Subcutaneous abdominal adipose tissue (tissue), 5 donors: ENCODE measurements at regions not wholly inside any gene's neighbourhood (a gene's known extent, or its start where the extent isn't known, plus 50 kb on each side); places are given as distances from the start of the nearest gene placed in this dataset.

Experiments
- H3K27ac ChIP-seq: one replicate; pipeline ENCODE4 v1.7.0; 2013; ENCODE audit warnings: low read depth, mild to moderate bottlenecking, inconsistent platforms, low read length, moderate library complexity
- H3K27me3 ChIP-seq, 5 donors: one replicate each; pipeline ENCODE4 v1.7.0; 2013; ENCODE audit warnings: low read length in 5 of 5, inconsistent platforms in 1 of 5; ENCODE audit not compliant: control insufficient read depth in 5 of 5, insufficient read depth in 4 of 5
- H3K36me3 ChIP-seq, 5 donors: one replicate each; pipeline ENCODE4 v1.7.0; 2013; ENCODE audit warnings: low read length in 5 of 5; ENCODE audit not compliant: control insufficient read depth in 5 of 5, insufficient read depth in 5 of 5
- H3K4me1 ChIP-seq, 5 donors: one replicate each; pipeline ENCODE4 v1.7.0; 2013; ENCODE audit warnings: low read length in 5 of 5, mild to moderate bottlenecking in 3 of 5, moderate library complexity in 1 of 5; ENCODE audit not compliant: control insufficient read depth in 5 of 5, insufficient read depth in 5 of 5
- H3K4me3 ChIP-seq, 5 donors: one replicate each; pipeline ENCODE4 v1.7.0; 2013; ENCODE audit warnings: low read length in 5 of 5, low read depth in 1 of 5
- H3K9ac ChIP-seq, 5 donors: one replicate each; pipeline ENCODE4 v1.7.0; 2013; ENCODE audit warnings: low read length in 5 of 5, mild to moderate bottlenecking in 4 of 5, moderate library complexity in 3 of 5
- H3K9me3 ChIP-seq, 5 donors: one replicate each; pipeline ENCODE4 v1.7.0; 2013; ENCODE audit warnings: low read length in 5 of 5; ENCODE audit not compliant: control insufficient read depth in 5 of 5
- donor health status: healthy.
- donor health status: healthy.
- donor health status: healthy.
- donor health status: healthy.
- donor health status: healthy.

- Histone ChIP-seq H3K27ac (no peak overlapping the region), H3K4me3 (no peak overlapping the region), H3K9ac (no peak overlapping the region), H3K9me3 (no peaks in the 10 kb centered on the region), H3K27me3 (no peaks in the 10 kb centered on the region), H3K4me1 (no peaks in the 10 kb centered on the region), H3K36me3 (no peaks in the 10 kb centered on the region)
Observed at GRCh38 chr13:85742355-85742754, 56.9 kb downstream of the SLITRK6 start.

- Histone ChIP-seq H3K9ac (no peak overlapping the region), H3K9me3 (no peaks in the 10 kb centered on the region), H3K27me3 (no peaks in the 10 kb centered on the region), H3K4me3 (no peak overlapping the region), H3K4me1 (no peaks in the 10 kb centered on the region), H3K36me3 (no peaks in the 10 kb centered on the region), H3K27ac (no peak overlapping the region)
Observed at GRCh38 chr13:85741017-85741416, 58.2 kb downstream of the SLITRK6 start.

GRCh38 chr13:85738696-85739320 lies 60.4 kb downstream of the SLITRK6 start:
- H3K9ac ChIP-seq, result no peak overlapping the region

GRCh38 chr13:85737952-85738351 lies 61.3 kb downstream of the SLITRK6 start:
- H3K36me3 ChIP-seq, result no peaks in the 10 kb centered on the region
- no peak overlapping the region for H3K27ac ChIP-seq
- H3K9ac ChIP-seq, result no peak overlapping the region
- no peaks in the 10 kb centered on the region for H3K9me3 ChIP-seq
- no peaks in the 10 kb centered on the region for H3K4me1 ChIP-seq
- no peak overlapping the region for H3K4me3 ChIP-seq
- no peaks in the 10 kb centered on the region for H3K27me3 ChIP-seq

More at GRCh38 chr13:85738696-85739320, 60.4 kb downstream of the SLITRK6 start:
- Histone ChIP-seq H3K4me3 (no peak overlapping the region), H3K9me3 (no peaks in the 10 kb centered on the region), H3K27me3 (no peaks in the 10 kb centered on the region), H3K27ac (no peak overlapping the region), H3K36me3 (no peaks in the 10 kb centered on the region), H3K4me1 (no peaks in the 10 kb centered on the region)

GRCh38 chr13:85729296-85729695 lies 69.9 kb downstream of the SLITRK6 start:
- no peaks in the 10 kb centered on the region for H3K27me3 ChIP-seq
- H3K36me3 ChIP-seq, result no peaks in the 10 kb centered on the region
- H3K27ac ChIP-seq, result no peak overlapping the region
- H3K4me1 ChIP-seq, result no peaks in the 10 kb centered on the region
- H3K9ac ChIP-seq, result no peak overlapping the region
- H3K9me3 ChIP-seq, result peaks cover 0 to 3% (median 0%) of the 10 kb centered on the region in 5 donors
- H3K4me3 ChIP-seq, result no peak overlapping the region

- no peak overlapping the region for H3K27ac ChIP-seq
- H3K36me3 ChIP-seq, result no peaks in the 10 kb centered on the region
- no peaks in the 10 kb centered on the region for H3K4me1 ChIP-seq
- no peaks in the 10 kb centered on the region for H3K27me3 ChIP-seq
- H3K9ac ChIP-seq, result no peak overlapping the region
- H3K4me3 ChIP-seq, result no peak overlapping the region
- H3K9me3 ChIP-seq, result peaks cover 0 to 3% (median 0%) of the 10 kb centered on the region in 5 donors
Observed at GRCh38 chr13:85728811-85729210, 70.4 kb downstream of the SLITRK6 start.

GRCh38 chr13:85725433-85725832 lies 73.8 kb downstream of the SLITRK6 start:
- peaks cover 0 to 3% (median 0%) of the 10 kb centered on the region in 5 donors for H3K9me3 ChIP-seq
- H3K36me3 ChIP-seq, result no peaks in the 10 kb centered on the region
- no peaks in the 10 kb centered on the region for H3K4me1 ChIP-seq
- no peak overlapping the region for H3K4me3 ChIP-seq
- H3K27me3 ChIP-seq, result no peaks in the 10 kb centered on the region
- no peak overlapping the region for H3K27ac ChIP-seq
- no peak overlapping the region for H3K9ac ChIP-seq

GRCh38 chr13:85724546-85725432 lies 74.4 kb downstream of the SLITRK6 start:
- peaks cover 0 to 3% (median 0%) of the 10 kb centered on the region in 5 donors for H3K9me3 ChIP-seq
- no peaks in the 10 kb centered on the region for H3K4me1 ChIP-seq
- no peaks in the 10 kb centered on the region for H3K27me3 ChIP-seq
- no peak overlapping the region for H3K27ac ChIP-seq
- no peaks in the 10 kb centered on the region for H3K36me3 ChIP-seq
- no peak overlapping the region for H3K9ac ChIP-seq
- H3K4me3 ChIP-seq, result no peak overlapping the region

- Histone ChIP-seq H3K27me3 (no peaks in the 10 kb centered on the region), H3K4me1 (peaks cover 0 to 18% (median 3%) of the 10 kb centered on the region in 5 donors), H3K4me3 (no peak overlapping the region), H3K27ac (no peak overlapping the region), H3K9ac (no peak overlapping the region), H3K9me3 (no peaks in the 10 kb centered on the region), H3K36me3 (no peaks in the 10 kb centered on the region)
Observed at GRCh38 chr13:85719749-85720148, 79.5 kb downstream of the SLITRK6 start.

GRCh38 chr13:85717921-85718320 lies 81.3 kb downstream of the SLITRK6 start:
- H3K36me3 ChIP-seq, result no peaks in the 10 kb centered on the region
- H3K27me3 ChIP-seq, result no peaks in the 10 kb centered on the region
- H3K4me1 ChIP-seq, result peaks cover 0 to 18% (median 3%) of the 10 kb centered on the region in 5 donors
- H3K27ac ChIP-seq, result no peak overlapping the region
- H3K9me3 ChIP-seq, result no peaks in the 10 kb centered on the region
- H3K4me3 ChIP-seq, result no peak overlapping the region
- no peak overlapping the region for H3K9ac ChIP-seq
